WTC11 (cell line): ENCODE measurements at regions not wholly inside any gene's neighbourhood (a gene's known extent, or its start where the extent isn't known, plus 50 kb on each side); places are given as distances from the start of the nearest gene placed in this dataset.
A peak's percentile ranks its signal among the peaks of the same experiment; 100 is the strongest.

Experiments used
- ATAC-seq: fragments of 200-7000 bp; cut with Tn5 transposase; 2 replicates; pipeline ENCODE4 v1.10.0; 2021; ENCODE audit warnings: mild to moderate bottlenecking, moderate library complexity
- CTCF ChIA-PET: fragments of 300-600 bp; sonication (Branson Sonifier 250); formaldehyde crosslinking; loops from one replicate; lab custom pipeline; 2021; ENCODE audit warnings: antibody characterized with exemption; lab: Charles Lee
- POLR2A ChIA-PET: fragments of 350-600 bp; sonication (Branson Sonifier 250); formaldehyde crosslinking; loops from one replicate; lab custom pipeline; 2021; ENCODE audit warnings: antibody characterized with exemption; lab: Charles Lee
- DNase-seq: peaks from one replicate; pipeline ENCODE4 v3.0.0; 2021; ENCODE audit warnings: low spot score
- H3K27ac Mint-ChIP-seq: 2 replicates; pipeline ENCODE4 v1.8.0; 2021; ENCODE audit warnings: mixed read lengths
- H3K27me3 Mint-ChIP-seq: 2 replicates; pipeline ENCODE4 v1.8.0; 2021; ENCODE audit warnings: low read depth, mild to moderate bottlenecking, moderate library complexity, mixed read lengths
- H3K36me3 Mint-ChIP-seq: 2 replicates; pipeline ENCODE4 v1.8.0; 2021; ENCODE audit warnings: mixed read lengths
- H3K4me1 Mint-ChIP-seq: 2 replicates; pipeline ENCODE4 v1.8.0; 2022; ENCODE audit warnings: mixed read lengths
- H3K4me3 Mint-ChIP-seq: 2 replicates; pipeline ENCODE4 v1.8.0; 2021; ENCODE audit warnings: mild to moderate bottlenecking, moderate library complexity, mixed read lengths
- H3K9me3 Mint-ChIP-seq: 2 replicates; pipeline ENCODE4 v1.8.0; 2021; ENCODE audit warnings: mixed read lengths
- ATF1 ChIP-seq: sonication (generic); formaldehyde crosslinking; IDR thresholded peaks from 2 replicates; pipeline ENCODE4 v1.8.1; 2023; ENCODE audit warnings: mild to moderate bottlenecking, moderate library complexity, missing genetic modification reagents
- ATF2 ChIP-seq: sonication (generic); formaldehyde crosslinking; IDR thresholded peaks from 2 replicates; pipeline ENCODE4 v1.8.1; 2022; ENCODE audit warnings: low read depth, missing genetic modification reagents, borderline replicate concordance
- E2F5 ChIP-seq: sonication (generic); formaldehyde crosslinking; IDR thresholded peaks from 2 replicates; pipeline ENCODE4 v1.8.1; 2022; ENCODE audit warnings: mild to moderate bottlenecking, moderate library complexity, missing genetic modification reagents
- EMX1 ChIP-seq: fragments of 250-450 bp; sonication (Bioruptor Pico); IDR thresholded peaks from 2 replicates; pipeline ENCODE4 v1.8.0; 2021; ENCODE audit warnings: mild to moderate bottlenecking
- HMGA2 ChIP-seq: fragments of 250-450 bp; sonication (Bioruptor Pico); IDR thresholded peaks from 2 replicates; pipeline ENCODE4 v1.4.0; 2021; ENCODE audit warnings: mild to moderate bottlenecking, moderate library complexity
- IRF1 ChIP-seq: sonication (generic); formaldehyde crosslinking; IDR thresholded peaks from 2 replicates; pipeline ENCODE4 v1.8.0; 2023; ENCODE audit warnings: missing genetic modification reagents
- JAZF1 ChIP-seq: fragments of 250-450 bp; sonication (Bioruptor Pico); IDR thresholded peaks from 2 replicates; pipeline ENCODE4 v1.9.0; 2021; ENCODE audit warnings: moderate library complexity, mild to moderate bottlenecking, inconsistent platforms
- JUN ChIP-seq: sonication (generic); formaldehyde crosslinking; IDR thresholded peaks from 2 replicates; pipeline ENCODE4 v1.8.0; 2023; ENCODE audit warnings: mild to moderate bottlenecking, missing genetic modification reagents
- PRRX2 ChIP-seq: fragments of 250-450 bp; sonication (Bioruptor Pico); IDR thresholded peaks from 2 replicates; pipeline ENCODE4 v1.8.0; 2021; ENCODE audit warnings: mild to moderate bottlenecking
- USF1 ChIP-seq: sonication (generic); formaldehyde crosslinking; IDR thresholded peaks from 2 replicates; pipeline ENCODE4 v1.8.0; 2022; ENCODE audit warnings: mild to moderate bottlenecking, missing genetic modification reagents
- ZNF281 ChIP-seq: sonication (generic); formaldehyde crosslinking; IDR thresholded peaks from 2 replicates; pipeline ENCODE4 v1.8.0; 2023; ENCODE audit warnings: mild to moderate bottlenecking, missing genetic modification reagents
- ZNF425 ChIP-seq: fragments of 250-450 bp; sonication (Bioruptor Pico); conservative IDR thresholded peaks from 2 replicates; pipeline ENCODE4 v1.9.0; 2021; ENCODE audit warnings: mild to moderate bottlenecking
- ZNF512 ChIP-seq: sonication (generic); formaldehyde crosslinking; IDR thresholded peaks from 2 replicates; pipeline ENCODE4 v1.8.1; 2022; ENCODE audit warnings: missing genetic modification reagents, borderline replicate concordance
- ZNF532 ChIP-seq: fragments of 250-450 bp; sonication (Bioruptor Pico); IDR thresholded peaks from 2 replicates; pipeline ENCODE4 v1.9.0; 2021; ENCODE audit warnings: mild to moderate bottlenecking, borderline replicate concordance

GRCh38 chr14:42848652-42849051 is 1242.0 kb downstream of the LRFN5 start (continued):
- no peak for TF ChIP-seq ZNF532 (CRISPR knock-in tag)
- TF ChIP-seq, all 79 proteins: peak for 0

- H3K4me1 Mint-ChIP-seq, result no peaks in the 10 kb centered on the region
- POLR2A ChIA-PET, result no interaction called here
- H3K27ac Mint-ChIP-seq, result no peak overlapping the region
- ATAC-seq, result no peak
- no peaks in the 10 kb centered on the region for H3K36me3 Mint-ChIP-seq
- no peaks in the 10 kb centered on the region for H3K9me3 Mint-ChIP-seq
- no peak overlapping the region for H3K4me3 Mint-ChIP-seq
- no peaks in the 10 kb centered on the region for H3K27me3 Mint-ChIP-seq
- TF ChIP-seq EMX1 (CRISPR knock-in tag) (no peak), HMGA2 (CRISPR knock-in tag) (peak; percentile 96)
- CTCF ChIA-PET, result no interaction called here
- DNase-seq, result no peak
Measured at GRCh38 chr14:42814817-42815216, 1208.1 kb downstream of the LRFN5 start.

- no peak for TF ChIP-seq JUN (CRISPR knock-in tag)
- TF ChIP-seq E2F5, result no peak
- no peak for TF ChIP-seq ATF1
- no peak overlapping the region for H3K4me3 Mint-ChIP-seq
- H3K9me3 Mint-ChIP-seq, result no peaks in the 10 kb centered on the region
- no peaks in the 10 kb centered on the region for H3K27me3 Mint-ChIP-seq
- H3K36me3 Mint-ChIP-seq, result no peaks in the 10 kb centered on the region
- peaks cover 18% of the 10 kb centered on the region; the same call in 1 of the 2 replicates for H3K4me1 Mint-ChIP-seq
- DNase-seq (no peak), ATAC-seq (no peak)
- CTCF ChIA-PET, result no interaction called here
- POLR2A ChIA-PET, result no interaction called here
- no peak overlapping the region for H3K27ac Mint-ChIP-seq
Measured at GRCh38 chr14:42806909-42807315, 1200.2 kb downstream of the LRFN5 start.

- H3K27me3 Mint-ChIP-seq, result no peaks in the 10 kb centered on the region
- H3K27ac Mint-ChIP-seq, result no peak overlapping the region
- H3K36me3 Mint-ChIP-seq, result no peaks in the 10 kb centered on the region
- H3K4me3 Mint-ChIP-seq, result no peak overlapping the region
- POLR2A ChIA-PET, result no interaction called here
- no peak for ATAC-seq
- no peak for DNase-seq
- H3K9me3 Mint-ChIP-seq, result peaks cover 2% of the 10 kb centered on the region; the same call in 1 of the 2 replicates
- peaks cover 18% of the 10 kb centered on the region; the same call in 1 of the 2 replicates for H3K4me1 Mint-ChIP-seq
- CTCF ChIA-PET, result no interaction called here
- TF ChIP-seq JAZF1 (CRISPR knock-in tag) (no peak), ZNF425 (CRISPR knock-in tag) (no peak), PRRX2 (no peak), USF1 (CRISPR knock-in tag) (no peak), IRF1 (no peak), ZNF281 (no peak), ATF2 (CRISPR knock-in tag) (no peak), EMX1 (CRISPR knock-in tag) (no peak), ZNF512 (no peak)
Measured at GRCh38 chr14:42804141-42804540, 1197.5 kb downstream of the LRFN5 start.
